ENCODE measurements at regions not wholly inside any gene's neighbourhood (a gene's known extent, or its start where the extent isn't known, plus 50 kb on each side); places are given as distances from the start of the nearest gene placed in this dataset.

DNA sequence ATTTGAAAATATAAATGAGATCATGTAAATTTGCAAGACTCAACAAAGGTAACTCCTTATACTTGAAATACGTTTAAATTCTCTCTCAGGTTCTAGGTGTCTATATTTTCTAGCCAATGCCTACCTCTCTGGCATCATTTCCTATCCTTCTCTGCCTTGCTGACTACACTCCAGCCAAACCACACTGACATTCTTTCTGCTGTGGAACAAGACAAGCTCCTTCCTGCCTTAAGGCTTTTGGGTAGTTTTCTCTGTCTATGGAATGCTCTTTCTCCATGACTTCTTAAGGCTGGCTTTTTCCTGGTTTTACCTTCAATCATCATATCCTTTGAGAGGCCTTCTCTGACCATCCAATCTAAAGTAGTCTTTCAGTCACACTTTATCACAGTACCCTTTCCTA, 201.0 kb downstream of the SPRY1 start:
- TF ChIP-seq POLR2A (IDR thresholded peaks at IDR 0.05; ENCODE audit: low read length) (no peak), GATA1 (IDR thresholded peaks at IDR 0.05; ENCODE audit: low read depth, low read length) (no peak)

Data from erythroblast (primary cell).